ENCODE measurements at regions not wholly inside any gene's neighbourhood (a gene's known extent, or its start where the extent isn't known, plus 50 kb on each side); places are given as distances from the start of the nearest gene placed in this dataset.

DNA sequence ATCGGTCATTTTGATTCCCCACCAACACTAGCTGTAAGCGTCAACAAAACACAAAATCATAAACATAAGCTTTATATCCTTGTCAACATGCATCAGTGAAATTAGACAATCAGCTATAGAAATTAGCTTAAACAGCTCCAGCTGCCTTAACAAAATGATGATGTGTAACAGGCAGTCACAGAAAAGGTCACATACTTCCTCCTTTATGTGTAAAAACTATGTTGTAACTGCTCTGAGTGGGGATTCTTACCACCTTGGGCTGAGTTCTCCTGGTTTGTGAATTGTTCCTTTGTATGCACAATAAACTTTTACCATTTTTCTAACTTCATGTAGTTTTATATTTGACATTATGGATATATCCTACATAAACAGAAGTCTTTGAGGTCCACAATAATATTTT is 73.9 kb upstream of the MAP9 start:
- TF ChIP-seq GATA3 (IDR thresholded peaks at IDR 0.05; ENCODE audit: low read depth, low read length): no peak
- TF ChIP-seq GATA2 (IDR thresholded peaks at IDR 0.05; ENCODE audit: low read depth, low read length): no peak

DNA sequence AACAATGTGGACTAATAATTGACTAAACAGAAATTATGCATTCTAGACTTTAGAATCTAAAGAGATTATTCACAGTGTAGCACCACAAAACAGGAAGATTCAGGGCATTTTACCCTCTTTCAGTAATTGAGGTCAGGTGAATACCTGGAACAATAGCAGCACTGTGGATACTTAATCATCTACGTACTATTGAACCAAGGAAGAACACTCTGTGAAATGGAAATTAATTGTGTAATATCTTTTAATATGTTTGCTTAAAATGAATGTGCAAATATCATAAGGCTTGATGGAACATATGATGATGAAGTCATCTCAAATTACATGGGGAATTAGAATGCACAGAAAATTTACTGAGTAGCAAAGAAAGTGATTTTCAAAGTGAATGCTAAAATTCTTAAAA is 68.5 kb upstream of the MAP9 start:
- TF ChIP-seq GATA3 (IDR thresholded peaks at IDR 0.05; ENCODE audit: low read depth, low read length) (no peak), GATA2 (IDR thresholded peaks at IDR 0.05; ENCODE audit: low read depth, low read length) (no peak)

- TF ChIP-seq GATA3 (IDR thresholded peaks at IDR 0.05; ENCODE audit: low read depth, low read length): no peak
- TF ChIP-seq GATA2 (IDR thresholded peaks at IDR 0.05; ENCODE audit: low read depth, low read length): no peak
Observed at GRCh38 chr4:155444721-155445120, 68.0 kb upstream of the MAP9 start.

GRCh38 chr4:155442267-155443105 is 65.7 kb upstream of the MAP9 start:
- TF ChIP-seq GATA2 (IDR thresholded peaks at IDR 0.05; ENCODE audit: low read depth, low read length): no peak
- TF ChIP-seq GATA3 (IDR thresholded peaks at IDR 0.05; ENCODE audit: low read depth, low read length): no peak

GRCh38 chr4:155441475-155441874 is 64.7 kb upstream of the MAP9 start:
- no peak for TF ChIP-seq GATA2 (IDR thresholded peaks at IDR 0.05; ENCODE audit: low read depth, low read length)
- TF ChIP-seq GATA3 (IDR thresholded peaks at IDR 0.05; ENCODE audit: low read depth, low read length): no peak

- no peak for TF ChIP-seq GATA2 (IDR thresholded peaks at IDR 0.05; ENCODE audit: low read depth, low read length)
- no peak for TF ChIP-seq GATA3 (IDR thresholded peaks at IDR 0.05; ENCODE audit: low read depth, low read length)
Observed at GRCh38 chr4:155434904-155435303, 58.1 kb upstream of the MAP9 start.

- TF ChIP-seq GATA3 (IDR thresholded peaks at IDR 0.05; ENCODE audit: low read depth, low read length) (no peak), GATA2 (IDR thresholded peaks at IDR 0.05; ENCODE audit: low read depth, low read length) (no peak)
Observed at GRCh38 chr4:155434366-155434765, 57.6 kb upstream of the MAP9 start.

- TF ChIP-seq GATA3 (IDR thresholded peaks at IDR 0.05; ENCODE audit: low read depth, low read length) (no peak), GATA2 (IDR thresholded peaks at IDR 0.05; ENCODE audit: low read depth, low read length) (no peak)
Observed at GRCh38 chr4:155433636-155434360, 57.0 kb upstream of the MAP9 start.

DNA sequence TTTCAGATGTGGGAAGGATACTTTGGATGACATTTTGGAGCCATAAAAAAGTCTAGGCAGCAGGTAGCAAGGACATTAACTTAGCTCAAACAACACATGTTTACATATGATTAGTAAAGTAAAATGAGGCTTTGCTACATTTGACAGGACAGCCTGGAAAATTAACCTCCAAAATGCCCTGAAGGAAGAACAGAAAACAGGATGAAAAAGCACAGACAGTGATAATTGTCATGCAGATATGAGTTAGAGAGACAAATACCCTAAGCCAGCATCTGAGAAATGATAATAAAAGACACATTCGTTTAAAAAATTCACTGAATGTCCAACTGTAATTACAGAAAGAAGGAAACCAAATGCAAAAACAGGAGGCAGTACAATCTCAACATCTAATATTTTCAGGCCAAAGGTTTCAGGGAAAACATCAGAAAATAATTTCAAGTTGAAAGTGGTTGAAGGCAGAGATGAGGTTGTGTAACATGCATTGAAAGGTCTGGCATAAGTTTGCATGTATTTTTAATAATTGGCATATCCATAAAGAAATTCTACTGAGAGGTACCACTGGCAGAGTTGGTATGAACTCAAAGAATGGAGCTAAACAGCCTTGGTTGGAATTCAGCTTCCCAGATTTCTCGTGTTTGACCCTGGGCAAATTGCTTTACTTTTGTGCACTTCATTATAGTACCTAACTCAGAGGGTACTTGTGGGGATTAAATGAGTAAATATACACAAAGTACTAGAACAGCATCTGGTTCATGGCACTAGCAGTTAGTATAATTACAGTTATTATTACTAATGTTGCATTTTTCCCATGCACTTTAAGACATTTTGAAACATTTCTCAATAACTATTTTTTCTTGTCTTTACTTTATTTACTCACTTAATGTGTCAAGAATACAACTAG is 54.4 kb upstream of the MAP9 start:
- TF ChIP-seq GATA3 (IDR thresholded peaks at IDR 0.05; ENCODE audit: low read depth, low read length): peak; percentile 73
- peak; percentile 74; the same call in 1 of the 2 replicates for TF ChIP-seq GATA2 (IDR thresholded peaks at IDR 0.05; ENCODE audit: low read depth, low read length)

GRCh38 chr4:155428128-155428527 is 51.4 kb upstream of the MAP9 start:
- TF ChIP-seq GATA3 (IDR thresholded peaks at IDR 0.05; ENCODE audit: low read depth, low read length) (peak; percentile 87), GATA2 (IDR thresholded peaks at IDR 0.05; ENCODE audit: low read depth, low read length) (peak; percentile 97)

GRCh38 chr4:155426953-155427352 is 50.2 kb upstream of the MAP9 start:
- TF ChIP-seq GATA3 (IDR thresholded peaks at IDR 0.05; ENCODE audit: low read depth, low read length) (no peak), GATA2 (IDR thresholded peaks at IDR 0.05; ENCODE audit: low read depth, low read length) (no peak)
